HUES6 (cell line): ENCODE measurements at regions not wholly inside any gene's neighbourhood (a gene's known extent, or its start where the extent isn't known, plus 50 kb on each side); places are given as distances from the start of the nearest gene placed in this dataset.

Experiments
- H3K27ac ChIP-seq: 2 replicates; pipeline ENCODE4 v1.7.0; 2013; ENCODE audit warnings: low read depth, mild to moderate bottlenecking, low read length, inconsistent platforms
- H3K27me3 ChIP-seq: 2 replicates; pipeline ENCODE4 v1.6.1; 2013; ENCODE audit warnings: low read length; ENCODE audit not compliant: control insufficient read depth, insufficient read depth
- H3K36me3 ChIP-seq: 2 replicates; pipeline ENCODE4 v1.6.1; 2013; ENCODE audit warnings: low read length; ENCODE audit not compliant: control insufficient read depth, insufficient read depth
- H3K4me1 ChIP-seq: 2 replicates; pipeline ENCODE4 v1.6.1; 2013; ENCODE audit warnings: low read length; ENCODE audit not compliant: control insufficient read depth, insufficient read depth
- H3K4me3 ChIP-seq: 2 replicates; pipeline ENCODE4 v1.5.1; 2013; ENCODE audit warnings: low read depth, low read length
- H3K9ac ChIP-seq: one replicate; pipeline ENCODE4 v1.6.1; 2013; ENCODE audit warnings: mild to moderate bottlenecking, low read length
- H3K9me3 ChIP-seq: 2 replicates; pipeline ENCODE4 v1.6.1; 2013; ENCODE audit warnings: low read depth, low read length; ENCODE audit not compliant: control insufficient read depth, insufficient read depth

DNA sequence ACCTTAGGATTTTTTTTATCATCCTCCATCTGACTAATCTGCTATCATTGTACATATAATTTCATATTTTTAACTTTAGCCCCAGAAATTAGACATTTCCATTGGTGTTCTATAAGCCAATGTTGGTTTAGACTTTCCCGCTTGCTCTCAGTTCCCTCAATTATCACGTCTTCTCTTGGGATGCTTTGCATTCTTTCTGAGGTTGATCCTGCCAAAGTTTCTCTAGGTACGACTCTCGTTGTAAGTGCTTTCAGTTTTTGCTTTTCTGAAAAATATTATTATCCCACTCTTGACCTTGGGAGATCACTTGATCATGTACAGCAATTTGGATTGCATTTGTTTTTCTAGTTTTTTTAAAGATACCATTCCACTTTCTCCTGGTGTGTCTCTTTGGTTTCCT, 270.2 kb downstream of the IRS2 start:
- Histone ChIP-seq H3K9me3 (no peaks in the 10 kb centered on the region), H3K4me1 (no peaks in the 10 kb centered on the region), H3K9ac (no peak overlapping the region), H3K27ac (no peak overlapping the region), H3K36me3 (no peaks in the 10 kb centered on the region), H3K27me3 (no peaks in the 10 kb centered on the region), H3K4me3 (no peak overlapping the region)

DNA sequence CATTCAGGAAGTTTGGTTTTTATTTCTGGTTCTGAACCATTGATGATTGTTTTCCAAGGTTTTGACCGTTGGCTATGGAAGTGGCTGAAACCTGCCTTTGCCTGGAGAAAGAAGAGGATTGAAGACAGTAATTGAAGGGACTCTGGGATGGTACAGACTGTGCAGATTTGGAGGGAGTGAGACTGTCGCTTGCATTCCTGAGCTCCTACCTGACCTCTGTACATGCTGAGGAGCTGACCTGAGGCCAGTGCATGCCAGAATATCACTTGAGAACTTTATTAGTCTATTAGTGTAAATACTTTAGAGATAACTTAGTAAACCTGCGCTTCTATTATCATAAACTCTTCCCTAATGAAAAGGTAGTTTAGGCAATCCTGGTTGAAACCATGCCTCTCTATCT, 276.4 kb downstream of the IRS2 start:
- Histone ChIP-seq H3K36me3 (no peaks in the 10 kb centered on the region), H3K9ac (no peak overlapping the region), H3K27ac (no peak overlapping the region), H3K27me3 (no peaks in the 10 kb centered on the region), H3K4me3 (no peak overlapping the region), H3K9me3 (no peaks in the 10 kb centered on the region), H3K4me1 (no peaks in the 10 kb centered on the region)

GRCh38 chr13:109509154-109509900, 277.1 kb downstream of the IRS2 start:
- no peak overlapping the region for H3K9ac ChIP-seq
- H3K4me3 ChIP-seq = no peak overlapping the region
- no peak overlapping the region for H3K27ac ChIP-seq
- H3K9me3 ChIP-seq = no peaks in the 10 kb centered on the region
- H3K36me3 ChIP-seq = no peaks in the 10 kb centered on the region
- H3K4me1 ChIP-seq = no peaks in the 10 kb centered on the region
- no peaks in the 10 kb centered on the region for H3K27me3 ChIP-seq

DNA sequence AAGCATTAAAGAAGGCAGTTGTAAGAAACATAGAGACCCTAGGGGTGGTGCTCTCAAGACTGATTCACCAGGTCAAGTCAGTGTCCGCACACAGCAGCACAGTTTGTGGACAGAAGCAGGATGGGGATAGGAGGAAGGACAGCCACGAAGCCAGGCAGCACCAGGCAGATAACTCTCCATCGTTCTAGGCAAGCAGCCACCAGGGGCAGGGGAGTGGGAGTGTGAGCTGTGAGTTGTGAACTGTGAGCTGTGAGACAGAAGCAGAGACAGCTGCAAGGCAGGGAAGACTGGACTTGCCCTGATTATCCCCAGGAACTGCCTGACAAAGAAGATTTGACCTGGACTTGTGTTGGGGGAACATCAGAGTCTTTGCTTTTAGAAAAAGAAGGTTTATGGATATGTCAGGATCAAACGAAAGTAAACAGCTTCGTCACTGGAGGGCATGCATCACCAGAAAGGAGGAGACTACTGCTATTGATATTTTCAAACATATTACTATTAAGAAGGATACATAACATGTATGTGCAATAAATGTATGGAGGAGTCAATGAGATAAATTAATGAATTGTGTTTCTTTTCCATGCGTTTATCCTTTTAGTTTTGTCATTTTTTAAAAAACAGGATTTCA, 286.1 kb downstream of the IRS2 start:
- Histone ChIP-seq H3K9ac (no peak overlapping the region), H3K9me3 (no peaks in the 10 kb centered on the region), H3K27ac (no peak overlapping the region), H3K36me3 (no peaks in the 10 kb centered on the region), H3K4me3 (no peak overlapping the region), H3K27me3 (no peaks in the 10 kb centered on the region), H3K4me1 (no peaks in the 10 kb centered on the region)

GRCh38 chr13:109497917-109498316, 288.5 kb downstream of the IRS2 start:
- H3K4me1 ChIP-seq = no peaks in the 10 kb centered on the region
- no peaks in the 10 kb centered on the region for H3K36me3 ChIP-seq
- no peak overlapping the region for H3K4me3 ChIP-seq
- H3K9me3 ChIP-seq = no peaks in the 10 kb centered on the region
- H3K27me3 ChIP-seq = no peaks in the 10 kb centered on the region
- H3K9ac ChIP-seq = no peak overlapping the region
- no peak overlapping the region for H3K27ac ChIP-seq

- no peak overlapping the region for H3K9ac ChIP-seq
- no peaks in the 10 kb centered on the region for H3K4me1 ChIP-seq
- no peak overlapping the region for H3K27ac ChIP-seq
- no peaks in the 10 kb centered on the region for H3K27me3 ChIP-seq
- H3K4me3 ChIP-seq = no peak overlapping the region
- no peaks in the 10 kb centered on the region for H3K36me3 ChIP-seq
- no peaks in the 10 kb centered on the region for H3K9me3 ChIP-seq
Observed at GRCh38 chr13:109496216-109496615, 290.2 kb downstream of the IRS2 start.

DNA sequence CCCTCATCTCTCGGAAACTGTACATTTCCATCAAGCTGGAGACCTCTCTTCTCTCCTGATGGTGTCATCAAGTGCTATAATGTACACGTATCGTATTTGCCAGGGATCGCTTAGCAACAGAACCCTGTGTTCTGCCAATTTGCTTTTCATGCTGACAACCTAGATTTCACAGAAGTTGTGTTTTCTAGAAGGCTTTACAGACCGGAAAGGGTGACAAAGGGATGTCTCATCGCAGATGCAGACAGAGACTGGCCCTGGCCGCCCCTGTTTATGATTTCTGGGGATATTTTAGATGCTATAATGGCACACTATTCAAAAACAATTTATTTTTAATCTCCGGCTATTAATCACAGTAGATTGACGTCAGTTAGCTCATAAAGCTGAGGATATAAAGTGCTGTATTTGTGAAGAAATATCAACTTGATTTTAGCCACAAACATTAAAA, 291.4 kb downstream of the IRS2 start:
- no peaks in the 10 kb centered on the region for H3K36me3 ChIP-seq
- no peaks in the 10 kb centered on the region for H3K9me3 ChIP-seq
- no peak overlapping the region for H3K4me3 ChIP-seq
- no peak overlapping the region for H3K27ac ChIP-seq
- no peaks in the 10 kb centered on the region for H3K27me3 ChIP-seq
- H3K9ac ChIP-seq = no peak overlapping the region
- no peaks in the 10 kb centered on the region for H3K4me1 ChIP-seq

GRCh38 chr13:109485136-109485794, 301.1 kb downstream of the IRS2 start:
- H3K9ac ChIP-seq = no peak overlapping the region
- H3K9me3 ChIP-seq = peaks cover 10% of the 10 kb centered on the region
- H3K4me3 ChIP-seq = no peak overlapping the region
- H3K27me3 ChIP-seq = no peaks in the 10 kb centered on the region
- no peak overlapping the region for H3K27ac ChIP-seq
- H3K4me1 ChIP-seq = no peaks in the 10 kb centered on the region
- H3K36me3 ChIP-seq = no peaks in the 10 kb centered on the region

DNA sequence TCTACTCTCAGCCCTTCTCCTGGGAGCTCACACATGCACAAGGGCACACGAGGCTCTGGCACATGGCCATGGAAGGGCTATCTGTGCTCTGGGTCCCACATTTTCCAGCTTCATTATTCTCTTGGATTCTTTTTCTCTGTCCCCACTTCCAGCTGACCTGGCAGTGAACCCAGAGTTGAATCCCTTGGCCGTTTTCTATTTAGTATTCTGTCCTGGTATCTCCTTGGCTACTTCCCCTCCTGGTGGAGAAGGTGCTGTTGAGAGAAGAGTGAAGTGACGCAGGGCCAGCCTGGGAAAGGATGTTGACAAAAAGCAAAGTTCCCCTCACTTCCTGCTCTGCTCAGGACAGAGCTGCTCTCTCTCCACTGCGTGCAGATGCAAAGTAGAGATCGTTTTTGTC, 303.1 kb downstream of the IRS2 start:
- no peaks in the 10 kb centered on the region for H3K4me1 ChIP-seq
- H3K36me3 ChIP-seq = no peaks in the 10 kb centered on the region
- H3K27ac ChIP-seq = no peak overlapping the region
- no peaks in the 10 kb centered on the region for H3K27me3 ChIP-seq
- no peak overlapping the region for H3K9ac ChIP-seq
- H3K9me3 ChIP-seq = no peaks in the 10 kb centered on the region
- H3K4me3 ChIP-seq = no peak overlapping the region

- H3K9ac ChIP-seq = no peak overlapping the region
- H3K9me3 ChIP-seq = no peaks in the 10 kb centered on the region
- H3K36me3 ChIP-seq = no peaks in the 10 kb centered on the region
- no peak overlapping the region for H3K4me3 ChIP-seq
- H3K4me1 ChIP-seq = no peaks in the 10 kb centered on the region
- no peak overlapping the region for H3K27ac ChIP-seq
- H3K27me3 ChIP-seq = no peaks in the 10 kb centered on the region
Observed at GRCh38 chr13:109481040-109481439, 305.3 kb downstream of the IRS2 start.
